ENCODE measurements at regions not wholly inside any gene's neighbourhood (a gene's known extent, or its start where the extent isn't known, plus 50 kb on each side); places are given as distances from the start of the nearest gene placed in this dataset.
"Not testable (repeated sequence)": the region's sequence is repeated elsewhere in the genome, so short reads cannot be mapped to it uniquely, and the experiment has no call there.

GRCh38 chr6:51049983-51050877 is 231.6 kb downstream of the TFAP2B start:
- ATAC-seq = no peak
- DNase-seq (ENCODE audit: low spot score) = no peak

DNA sequence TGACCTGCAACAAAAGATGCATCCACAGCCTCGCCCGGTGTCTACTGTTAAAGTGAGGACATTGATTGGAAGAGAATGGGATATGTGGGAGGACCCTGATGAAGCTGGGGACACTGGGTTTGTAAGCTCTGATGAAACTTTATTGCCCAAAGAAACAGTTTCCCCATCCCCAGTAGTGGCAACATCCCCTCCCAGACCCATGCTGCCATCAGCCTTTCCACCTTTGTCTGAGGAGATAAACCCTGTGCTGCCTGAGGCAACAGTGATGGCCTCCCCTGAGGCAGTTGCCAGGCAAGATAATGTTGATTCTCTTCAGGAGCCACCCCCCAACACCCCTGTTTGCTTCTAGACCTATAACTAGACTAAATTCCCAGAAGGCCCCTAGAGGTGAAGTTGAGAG is 234.0 kb downstream of the TFAP2B start:
- not testable (repeated sequence) for DNase-seq (ENCODE audit: low spot score); ATAC-seq

DNA sequence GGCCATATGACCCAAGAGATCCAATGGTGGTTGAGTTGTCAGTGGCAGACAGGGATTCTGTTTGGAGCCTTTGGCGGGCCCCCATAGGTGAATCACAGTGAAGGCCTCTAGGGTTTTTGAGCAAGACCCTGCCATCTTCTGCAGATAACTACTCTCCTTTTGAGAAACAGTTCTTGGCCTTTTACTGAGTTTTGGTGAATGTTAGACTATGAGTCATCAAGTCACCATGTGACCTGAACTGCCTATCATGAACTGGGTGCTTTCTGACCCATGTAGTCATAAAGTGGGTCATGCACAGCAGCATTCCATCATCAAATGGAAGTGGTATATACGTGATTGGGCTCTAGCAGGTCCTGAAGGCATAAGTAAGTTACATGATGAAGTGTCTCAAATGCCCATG is 236.6 kb downstream of the TFAP2B start:
- DNase-seq (ENCODE audit: low spot score); ATAC-seq: not testable (repeated sequence)

GRCh38 chr6:51057296-51057695 is 238.6 kb downstream of the TFAP2B start:
- ATAC-seq (no peak), DNase-seq (ENCODE audit: low spot score) (no peak)

- DNase-seq (ENCODE audit: low spot score) (no peak), ATAC-seq (no peak)
Observed at GRCh38 chr6:51060262-51060762, 241.6 kb downstream of the TFAP2B start.

GRCh38 chr6:51062166-51062722 is 243.6 kb downstream of the TFAP2B start:
- no peak for DNase-seq (ENCODE audit: low spot score)
- no peak for ATAC-seq

DNA sequence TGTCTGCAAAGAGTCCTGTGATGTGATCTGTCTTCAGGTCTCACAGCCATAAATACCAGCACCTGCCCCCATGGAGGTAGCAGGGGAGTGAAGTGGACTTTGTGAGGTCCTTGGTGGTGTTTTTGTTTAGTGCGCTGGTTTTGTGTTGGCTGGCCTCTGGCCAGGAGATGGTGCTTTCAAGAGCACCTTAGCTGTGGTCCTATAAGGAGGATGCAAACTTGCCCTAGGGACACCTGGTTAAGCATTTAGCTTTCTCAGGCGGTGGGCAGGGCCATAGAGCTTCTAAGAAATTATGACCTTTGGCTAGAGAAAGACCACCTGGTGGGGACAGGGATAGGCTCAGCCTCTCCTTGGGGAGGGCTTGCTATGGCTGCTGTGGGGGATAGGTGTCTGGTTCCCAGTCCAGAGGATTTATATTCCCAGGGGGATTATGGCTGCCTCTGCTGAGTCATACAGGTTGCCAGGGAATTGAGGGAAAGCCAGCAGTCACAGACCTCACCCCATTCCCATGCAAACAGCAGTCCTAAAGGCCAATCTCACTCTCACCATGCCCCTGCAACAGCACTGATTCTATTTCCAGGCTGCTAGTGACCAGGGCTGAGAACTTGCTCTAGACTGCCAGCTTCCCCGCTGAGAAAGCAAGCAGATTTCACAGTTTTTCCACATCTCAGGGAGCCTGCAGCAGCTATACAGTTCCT is 259.3 kb downstream of the TFAP2B start:
- no peak for DNase-seq (ENCODE audit: low spot score)

GRCh38 chr6:51090343-51090742 is 271.7 kb downstream of the TFAP2B start:
- DNase-seq (ENCODE audit: low spot score) (no peak), ATAC-seq (no peak)

More for the DNA sequence above, 259.3 kb downstream of the TFAP2B start:
- no peak for ATAC-seq

- DNase-seq (ENCODE audit: low spot score) = no peak
- no peak for ATAC-seq
Observed at GRCh38 chr6:51093871-51094270, 275.2 kb downstream of the TFAP2B start.

DNA sequence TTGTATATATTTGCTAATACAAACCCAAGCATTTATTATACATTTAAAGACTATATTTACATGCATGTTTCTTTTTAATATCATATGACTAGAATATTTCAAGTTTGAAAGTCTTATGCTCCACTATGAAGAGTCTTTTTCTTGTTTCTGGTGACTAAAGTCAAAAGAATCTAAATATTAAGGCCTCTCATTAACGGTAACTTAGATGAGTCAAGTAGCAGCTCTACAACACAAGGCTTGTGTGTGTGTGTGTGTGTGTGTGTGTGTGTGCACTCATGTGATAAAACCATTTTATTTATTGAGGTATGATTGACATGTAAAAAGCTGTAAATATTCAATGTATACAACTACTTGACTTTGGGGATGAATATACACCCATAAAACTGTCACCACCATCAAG is 275.6 kb downstream of the TFAP2B start:
- DNase-seq (ENCODE audit: low spot score) (no peak), ATAC-seq (no peak)

- no peak for DNase-seq (ENCODE audit: low spot score)
- ATAC-seq = peak; percentile 60
Observed at GRCh38 chr6:51098246-51098645, 279.6 kb downstream of the TFAP2B start.

- DNase-seq (ENCODE audit: low spot score) (no peak), ATAC-seq (no peak)
Observed at GRCh38 chr6:51098791-51099190, 280.1 kb downstream of the TFAP2B start.

GRCh38 chr6:51099201-51099600 is 280.5 kb downstream of the TFAP2B start:
- no peak for DNase-seq (ENCODE audit: low spot score)
- no peak for ATAC-seq

DNA sequence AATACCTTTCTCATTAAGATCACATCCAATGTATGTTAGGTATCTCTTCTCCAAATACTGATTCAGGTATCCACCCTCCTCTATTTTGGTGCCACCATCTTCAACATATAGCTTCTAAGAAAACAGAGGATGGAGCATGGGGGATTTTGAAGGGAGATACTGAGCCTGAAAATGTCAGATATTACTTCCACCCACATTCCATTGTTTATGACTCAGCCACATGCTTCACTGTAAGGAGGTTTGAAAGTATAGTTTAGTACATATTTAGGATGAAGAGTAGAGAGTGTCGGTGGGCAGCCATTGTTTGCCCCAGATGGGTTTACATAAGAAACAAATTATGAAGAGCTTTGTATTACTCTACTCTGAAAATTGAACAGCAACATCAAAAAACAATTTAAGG is 286.7 kb downstream of the TFAP2B start:
- no peak for ATAC-seq
- DNase-seq (ENCODE audit: low spot score) = no peak

DNA sequence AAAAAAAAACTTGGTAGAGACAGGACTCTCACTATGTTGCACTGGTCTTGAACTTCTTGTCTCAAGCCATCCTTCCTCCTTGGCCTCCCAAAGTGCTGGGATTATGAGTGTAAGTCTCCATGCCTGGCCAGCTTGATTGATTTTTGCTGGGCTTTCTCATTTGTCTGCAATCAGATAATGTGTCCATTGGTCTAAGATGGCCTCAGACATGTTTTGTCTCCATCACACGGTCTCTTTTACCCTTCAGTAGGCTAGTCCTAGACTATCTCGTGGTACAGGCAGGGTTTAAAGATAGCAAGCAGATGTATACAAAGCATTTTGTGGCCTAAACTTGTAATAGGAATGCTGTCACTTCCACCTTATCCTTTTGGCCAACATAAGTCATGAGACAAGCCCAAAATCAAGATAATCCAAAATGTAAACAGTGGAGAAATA is 289.1 kb downstream of the TFAP2B start:
- DNase-seq (ENCODE audit: low spot score) = no peak
- ATAC-seq = no peak

GRCh38 chr6:51108563-51109234 is 290.0 kb downstream of the TFAP2B start:
- ATAC-seq (no peak), DNase-seq (ENCODE audit: low spot score) (no peak)

GRCh38 chr6:51112731-51113130 is 294.1 kb downstream of the TFAP2B start:
- DNase-seq (ENCODE audit: low spot score) (no peak), ATAC-seq (no peak)

DNA sequence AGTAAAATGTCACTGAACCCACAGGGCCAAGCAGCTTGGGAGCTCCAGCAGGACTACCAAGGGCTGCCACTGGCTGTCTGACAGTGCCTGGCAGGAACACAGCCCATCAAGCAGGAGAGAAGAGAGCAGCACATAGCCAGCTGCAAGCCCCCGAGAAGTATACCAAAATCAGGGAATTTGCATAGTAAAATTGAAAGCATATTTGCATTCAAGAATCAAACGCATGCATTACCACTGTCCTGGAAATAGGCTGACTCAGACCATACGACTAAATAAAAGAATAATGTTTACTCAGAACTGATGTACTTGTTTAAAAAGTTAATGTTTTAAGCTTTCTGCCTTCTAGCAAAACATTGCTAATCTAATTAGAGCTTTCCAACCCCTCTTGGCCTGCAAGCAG is 298.1 kb downstream of the TFAP2B start:
- no peak for ATAC-seq
- no peak for DNase-seq (ENCODE audit: low spot score)

DNA sequence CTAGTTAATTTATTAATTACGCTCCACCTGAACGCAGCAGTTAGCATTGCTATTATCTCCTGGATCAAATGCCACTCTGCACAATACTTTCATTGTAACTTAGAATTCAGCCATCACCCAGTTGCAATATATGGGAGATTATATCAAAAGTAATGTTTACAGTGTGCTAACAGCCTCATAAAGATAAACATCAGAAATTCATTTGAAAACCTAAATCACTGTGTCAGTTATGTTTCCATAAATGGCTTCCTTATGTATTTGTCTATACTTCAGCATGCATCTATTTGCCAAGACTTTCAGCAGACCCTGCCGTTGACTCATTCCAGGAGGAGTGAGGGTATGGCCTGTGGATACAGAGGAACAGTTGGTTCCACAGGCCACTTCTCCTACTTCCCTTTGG is 300.1 kb downstream of the TFAP2B start:
- DNase-seq (ENCODE audit: low spot score) = no peak
- ATAC-seq = no peak

GRCh38 chr6:51120016-51120415 is 301.3 kb downstream of the TFAP2B start:
- no peak for ATAC-seq

DNA sequence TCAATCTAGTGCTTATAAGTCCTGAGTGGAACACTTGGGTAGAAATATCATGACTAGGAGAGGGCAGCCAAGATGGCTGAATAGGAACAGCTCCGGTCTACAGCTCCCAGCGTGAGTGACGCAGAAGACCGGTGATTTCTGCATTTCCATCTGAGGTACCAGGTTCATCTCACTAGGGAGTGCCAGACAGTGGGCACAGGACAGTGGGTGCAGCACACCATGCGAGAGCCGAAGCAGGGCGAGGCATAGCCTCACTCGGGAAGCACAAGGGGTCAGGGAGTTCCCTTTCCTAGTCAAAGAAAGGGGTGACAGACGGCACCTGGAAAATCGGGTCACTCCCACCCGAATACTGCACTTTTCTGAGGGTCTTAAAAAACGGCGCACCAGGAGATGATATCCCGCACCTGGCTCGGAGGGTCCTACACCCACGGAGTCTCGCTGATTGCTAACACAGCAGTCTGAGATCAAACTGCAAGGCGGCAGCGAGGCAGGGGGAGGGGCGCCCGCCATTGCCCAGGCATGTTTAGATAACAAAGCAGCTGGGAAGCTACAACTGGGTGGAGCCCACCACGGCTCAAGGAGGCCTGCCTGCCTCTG is 302.8 kb downstream of the TFAP2B start:
- not testable (repeated sequence) for DNase-seq (ENCODE audit: low spot score); ATAC-seq

More at GRCh38 chr6:51120016-51120415, 301.3 kb downstream of the TFAP2B start:
- DNase-seq (ENCODE audit: low spot score) = no peak

Data from left lobe of liver (tissue), 2 donors.